ENCODE measurements at regions not wholly inside any gene's neighbourhood (a gene's known extent, or its start where the extent isn't known, plus 50 kb on each side); places are given as distances from the start of the nearest gene placed in this dataset.

GRCh38 chr2:240196716-240197461 lies 56.4 kb upstream of the OTOS start:
- TF ChIP-seq CTCF (IDR thresholded peaks at IDR 0.05) (no peak), POLR2A (IDR thresholded peaks at IDR 0.05) (no peak)
